Mesenchymal stem cell (in vitro differentiated cells and primary cell): ENCODE measurements at regions not wholly inside any gene's neighbourhood (a gene's known extent, or its start where the extent isn't known, plus 50 kb on each side); places are given as distances from the start of the nearest gene placed in this dataset. TPM values are rescaled to one million over a fixed set of nuclear protein-coding genes. Genes with fewer than 3 reads are reported as not detected.

Experiments used
- DNase-seq: peaks from one replicate; pipeline ENCODE4 v3.0.0-alpha.2; 2013
- H2AFZ ChIP-seq: one replicate; pipeline ENCODE4 v1.6.1; 2013; ENCODE audit warnings: low read depth, mild to moderate bottlenecking, control low read depth, inconsistent platforms, low read length, moderate library complexity
- H2AK5ac ChIP-seq: 2 replicates; pipeline ENCODE4 v1.6.1; 2013; ENCODE audit warnings: low read length, moderate library complexity, mild to moderate bottlenecking, inconsistent platforms; ENCODE audit not compliant: severe bottlenecking
- H2BK120ac ChIP-seq: one replicate; pipeline ENCODE4 v1.6.1; 2013; ENCODE audit warnings: low read depth, mild to moderate bottlenecking, inconsistent platforms, low read length, moderate library complexity
- H2BK12ac ChIP-seq, 2 experiments: one replicate each; pipeline ENCODE4 v1.6.1; 2013; ENCODE audit warnings: inconsistent platforms in 2 of 2, low read length in 2 of 2, mild to moderate bottlenecking in 2 of 2, moderate library complexity in 2 of 2, control low read depth in 1 of 2
- H2BK15ac ChIP-seq: one replicate; pipeline ENCODE4 v1.6.1; 2013; ENCODE audit warnings: mild to moderate bottlenecking, low read depth, inconsistent platforms; ENCODE audit not compliant: poor library complexity, severe bottlenecking
- H2BK5ac ChIP-seq: 2 replicates; pipeline ENCODE4 v1.6.1; 2013; ENCODE audit warnings: low read depth, mild to moderate bottlenecking, low read length, control low read depth, inconsistent platforms; ENCODE audit not compliant: poor library complexity, severe bottlenecking
- H3K14ac ChIP-seq, 2 experiments: one replicate each; pipeline ENCODE4 v1.6.1; 2013; ENCODE audit warnings: inconsistent platforms in 2 of 2, low read length in 2 of 2, control low read depth in 1 of 2, mild to moderate bottlenecking in 1 of 2, moderate library complexity in 1 of 2
- H3K18ac ChIP-seq, 2 experiments: one replicate each; pipeline ENCODE4 v1.6.1; 2013; ENCODE audit warnings: inconsistent platforms in 2 of 2, low read length in 2 of 2, control low read depth in 1 of 2, low read depth in 1 of 2, mild to moderate bottlenecking in 1 of 2
- H3K23ac ChIP-seq, 2 experiments: one replicate each; pipeline ENCODE4 v1.6.1; 2013; ENCODE audit warnings: inconsistent platforms in 2 of 2, low read length in 2 of 2, mild to moderate bottlenecking in 2 of 2, moderate library complexity in 2 of 2, control low read depth in 1 of 2
- H3K27ac ChIP-seq: 2 replicates; pipeline ENCODE4 v1.5.1; 2013; ENCODE audit warnings: mild to moderate bottlenecking, moderate library complexity, low read length, control low read depth, inconsistent platforms; ENCODE audit not compliant: poor library complexity, severe bottlenecking
- H3K27me3 ChIP-seq, 2 experiments: 2 replicates each; pipeline versions ENCODE4 v1.6.1 to v1.7.0; 2013; ENCODE audit warnings: low read length in 2 of 2, mild to moderate bottlenecking in 2 of 2, moderate library complexity in 2 of 2, control low read depth in 1 of 2, inconsistent platforms in 1 of 2; ENCODE audit not compliant: control insufficient read depth in 1 of 2, insufficient read depth in 1 of 2
- H3K36me3 ChIP-seq, 2 experiments: 2 replicates each; pipeline versions ENCODE4 v1.6.1 to v1.7.0; 2013; ENCODE audit warnings: low read length in 2 of 2, control low read depth in 1 of 2, inconsistent platforms in 1 of 2, low read depth in 1 of 2, mild to moderate bottlenecking in 1 of 2; ENCODE audit not compliant: insufficient read depth in 2 of 2, control insufficient read depth in 1 of 2
- H3K4ac ChIP-seq, 2 experiments: one replicate each; pipeline ENCODE4 v1.6.1; 2013; ENCODE audit warnings: inconsistent platforms in 2 of 2, low read length in 2 of 2, mild to moderate bottlenecking in 2 of 2, moderate library complexity in 2 of 2, control low read depth in 1 of 2, low read depth in 1 of 2
- H3K4me1 ChIP-seq: 2 replicates; pipeline ENCODE4 v1.6.1; 2013; ENCODE audit warnings: low read depth, low read length, control low read depth; ENCODE audit not compliant: control insufficient read depth, insufficient read depth
- H3K4me2 ChIP-seq: 2 replicates; pipeline ENCODE4 v1.6.1; 2013; ENCODE audit warnings: low read length, mild to moderate bottlenecking, inconsistent platforms; ENCODE audit not compliant: poor library complexity, severe bottlenecking
- H3K4me3 ChIP-seq, 2 experiments: 2 replicates each; pipeline versions ENCODE4 v1.5.1 to v1.7.0; 2013; ENCODE audit warnings: low read length in 2 of 2, mild to moderate bottlenecking in 2 of 2, control low read depth in 1 of 2, low read depth in 1 of 2; ENCODE audit not compliant: insufficient read depth in 1 of 2
- H3K79me1 ChIP-seq: replicated peaks from 2 replicates; pipeline ENCODE4 v1.6.1; 2013; ENCODE audit warnings: mild to moderate bottlenecking, control low read depth, low read length, inconsistent platforms; ENCODE audit not compliant: poor library complexity, severe bottlenecking
- H3K9ac ChIP-seq: 2 replicates; pipeline ENCODE4 v1.7.0; 2013; ENCODE audit warnings: mild to moderate bottlenecking, low read length, moderate library complexity
- H3K9me3 ChIP-seq: 2 replicates; pipeline ENCODE4 v1.7.0; 2013; ENCODE audit warnings: mild to moderate bottlenecking, low read length; ENCODE audit not compliant: control insufficient read depth
- H4K8ac ChIP-seq: one replicate; pipeline ENCODE4 v1.6.1; 2013; ENCODE audit warnings: inconsistent platforms, mild to moderate bottlenecking, low read length, moderate library complexity
- H4K91ac ChIP-seq: one replicate; pipeline ENCODE4 v1.6.1; 2013; ENCODE audit warnings: mild to moderate bottlenecking, low read length, inconsistent platforms
- WGBS: methylation state at CpG from one replicate; pipeline ENCODE4 v1.1.7; 2013; ENCODE audit warnings: mixed read lengths; 5-methylcytosine and 5-hydroxymethylcytosine counted together
- small RNA-seq: library from polyadenylated mRNA; stranded (forward); fragments of <200 nt; extraction: miRNeasy Mini kit (QIAGEN cat#:217004); gene quantifications from one replicate; pipeline ENCODE3, GENCODE V24; 2013; ENCODE audit warnings: low read depth

DNA sequence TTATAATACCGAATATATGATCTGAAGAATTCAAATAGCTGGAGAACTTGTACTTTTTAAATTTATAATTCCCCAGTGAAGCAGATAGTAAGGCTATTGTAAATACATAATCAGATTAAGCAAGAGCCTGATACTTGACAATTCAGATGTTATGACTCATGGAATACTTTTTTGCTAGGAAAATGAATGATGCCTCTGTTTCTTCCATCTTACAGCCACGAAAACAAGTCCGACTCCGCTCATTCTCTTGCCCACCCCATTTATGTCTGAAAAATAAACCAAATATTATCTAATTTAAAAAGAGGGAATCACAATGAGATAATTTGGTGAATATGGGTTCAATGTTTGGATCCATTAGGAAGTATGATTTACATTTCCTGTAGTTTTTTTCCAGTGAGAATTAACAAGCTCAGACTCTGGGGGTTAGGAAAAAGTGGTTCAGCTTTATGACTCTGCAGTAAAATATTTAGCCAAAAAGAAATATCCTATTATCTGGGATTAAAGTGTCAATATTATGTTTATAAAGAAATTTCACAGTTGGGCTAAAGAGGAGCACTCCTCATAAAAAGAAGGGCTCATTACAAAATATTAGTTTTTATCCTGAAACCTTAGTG lies 50.4 kb upstream of the DAB1 start:
- H2BK12ac ChIP-seq, result no peak overlapping the region
- H3K9ac ChIP-seq, result peak overlapping the region; percentile 80
- H3K14ac ChIP-seq, result no peak overlapping the region
- no peak overlapping the region for H3K27ac ChIP-seq
- H2AK5ac ChIP-seq, result no peak overlapping the region
- peaks cover 3% of the 10 kb centered on the region for H3K4me1 ChIP-seq
- no peak overlapping the region for H2BK5ac ChIP-seq
- peak; percentile 43 for DNase-seq
- no peaks in the 10 kb centered on the region for H3K36me3 ChIP-seq
- no peak overlapping the region for H4K8ac ChIP-seq
- no peak overlapping the region for H2BK15ac ChIP-seq
- H4K91ac ChIP-seq, result no peak overlapping the region
- H3K4me2 ChIP-seq, result no peak overlapping the region
- no peak overlapping the region for H2BK120ac ChIP-seq
- H3K18ac ChIP-seq, result no peak overlapping the region
- no peak overlapping the region for H2AFZ ChIP-seq
- H3K9me3 ChIP-seq, result no peaks in the 10 kb centered on the region
- no peak overlapping the region for H3K23ac ChIP-seq
- H3K79me1 ChIP-seq, result no peaks in the 10 kb centered on the region
- WGBS, result no CpG with 5 or more reads among the region's 4 CpGs
- no peaks in the 10 kb centered on the region for H3K27me3 ChIP-seq
- peak overlapping the region in 1 of 2 experiments; percentile 34 for H3K4me3 ChIP-seq
- H3K4ac ChIP-seq, result no peak overlapping the region

Small RNA genes in the stretch of these regions (small RNA-seq; reads per million reads assigned to genes)
- not detected for gene AL445193.1
